Stromal cell of bone marrow (primary cell): ENCODE measurements at regions not wholly inside any gene's neighbourhood (a gene's known extent, or its start where the extent isn't known, plus 50 kb on each side); places are given as distances from the start of the nearest gene placed in this dataset.
A peak's percentile ranks its signal among the peaks of the same experiment; 100 is the strongest.
"Not testable (repeated sequence)": the region's sequence is repeated elsewhere in the genome, so short reads cannot be mapped to it uniquely, and the experiment has no call there.

Experiments used
- DNase-seq: peaks from one replicate; pipeline ENCODE4 v3.0.0-alpha.2; 2012; ENCODE audit warnings: low read depth

DNA sequence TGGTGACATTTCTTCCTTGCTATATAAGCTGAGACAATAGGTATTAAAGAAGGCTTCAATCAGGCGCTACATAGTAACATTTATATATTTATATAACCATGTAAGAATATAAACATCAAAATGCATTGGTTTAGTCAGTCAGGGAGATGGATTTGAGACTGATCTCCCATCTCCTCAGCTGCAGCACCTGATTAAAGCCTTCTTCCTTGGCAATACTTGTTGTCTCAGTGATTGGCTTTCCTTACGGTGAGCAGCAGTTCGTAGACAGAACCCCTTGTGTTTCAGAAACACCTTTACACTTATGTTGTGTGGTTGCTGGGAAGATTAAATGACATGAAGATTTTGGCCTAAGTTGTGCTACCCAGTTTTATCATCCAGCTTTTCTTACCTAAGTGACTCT, 323.3 kb upstream of the DUSP10 start:
- DNase-seq: no peak

DNA sequence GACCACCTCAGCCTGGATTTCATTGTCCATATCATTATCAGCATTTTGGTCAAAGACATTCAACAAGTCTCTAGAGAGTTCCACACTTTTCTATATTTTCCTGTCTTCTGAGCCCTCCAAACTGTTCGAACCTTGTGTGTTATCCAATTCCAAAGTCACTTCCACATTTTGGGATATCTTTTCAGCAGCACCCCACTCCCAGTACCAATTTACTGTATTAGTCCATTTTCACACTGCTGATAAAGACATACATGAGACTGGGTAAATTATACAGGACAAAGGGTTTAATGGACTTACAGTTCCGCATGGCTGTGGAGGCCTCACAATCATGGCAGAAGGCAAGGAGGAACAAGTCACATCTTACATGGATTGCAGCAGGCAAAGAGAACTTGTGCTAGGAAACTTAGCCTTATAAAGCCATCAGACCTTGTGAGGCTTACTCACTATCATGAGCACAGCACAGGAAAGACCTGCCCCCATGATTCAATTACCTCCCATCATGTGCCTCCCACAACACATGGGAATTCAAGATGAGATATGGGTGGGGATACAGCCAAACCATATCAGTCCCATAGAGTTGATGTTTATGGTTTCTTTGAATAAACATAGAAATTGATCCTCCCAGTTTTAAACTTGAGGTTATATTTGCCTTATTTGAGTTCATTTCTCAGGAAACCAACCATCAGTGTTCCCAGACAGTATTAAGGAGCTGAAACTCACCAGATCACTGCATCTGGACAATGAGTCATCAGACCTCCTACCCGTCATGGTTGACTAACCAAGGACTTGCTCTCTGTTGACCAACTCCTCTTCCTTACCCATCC, 322.7 kb upstream of the DUSP10 start:
- peak; percentile 73 for DNase-seq

GRCh38 chr1:222062640-222063039, 320.8 kb upstream of the DUSP10 start:
- no peak for DNase-seq

- no peak for DNase-seq
Observed at GRCh38 chr1:222061711-222062359, 319.9 kb upstream of the DUSP10 start.

- no peak for DNase-seq
Observed at GRCh38 chr1:222060210-222060916, 318.5 kb upstream of the DUSP10 start.

GRCh38 chr1:222058249-222058648, 316.4 kb upstream of the DUSP10 start:
- no peak for DNase-seq

GRCh38 chr1:222057162-222057561, 315.3 kb upstream of the DUSP10 start:
- no peak for DNase-seq

DNA sequence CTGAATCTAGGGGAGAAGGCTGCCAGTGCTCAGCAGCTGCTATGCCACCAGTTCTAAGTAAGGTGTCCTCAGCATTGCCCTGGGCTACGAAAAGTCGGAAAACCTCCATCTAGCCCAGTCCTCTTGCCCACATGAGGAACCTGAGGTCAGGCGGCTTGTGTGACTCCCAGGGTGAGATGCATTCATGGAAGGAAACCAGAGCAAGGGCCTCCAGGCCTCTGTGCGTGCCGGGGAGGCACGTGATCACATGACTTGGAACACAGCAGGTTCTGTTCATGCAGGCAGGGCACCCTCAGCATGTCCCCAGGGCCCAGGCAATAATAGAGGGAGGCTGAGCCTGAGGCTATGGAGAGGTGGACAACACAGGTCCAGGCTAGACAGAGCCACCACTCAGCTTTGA, 312.5 kb upstream of the DUSP10 start:
- no peak for DNase-seq

DNA sequence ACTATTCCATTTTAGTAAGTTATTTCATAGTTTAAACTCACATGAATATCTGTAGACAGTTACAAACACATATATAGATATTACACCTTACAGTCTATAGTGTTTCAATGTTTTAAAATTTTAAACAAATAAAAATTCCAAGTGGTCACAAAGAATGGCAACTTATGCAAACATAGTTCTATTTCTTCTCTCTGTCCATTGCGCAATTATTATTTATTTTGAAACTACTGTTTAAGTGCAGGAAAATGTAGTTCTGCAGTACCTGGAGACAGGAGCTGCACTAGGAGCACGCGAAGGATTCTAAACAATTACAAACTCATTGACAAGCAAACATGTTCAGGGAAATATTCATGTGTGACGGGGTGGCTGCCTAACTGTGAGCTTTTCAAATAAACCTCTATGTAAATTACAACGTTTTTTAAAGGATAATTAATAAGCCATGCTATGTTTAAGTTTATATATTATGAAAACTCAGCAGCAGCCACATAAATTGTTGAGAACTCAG, 312.0 kb upstream of the DUSP10 start:
- DNase-seq: no peak

DNA sequence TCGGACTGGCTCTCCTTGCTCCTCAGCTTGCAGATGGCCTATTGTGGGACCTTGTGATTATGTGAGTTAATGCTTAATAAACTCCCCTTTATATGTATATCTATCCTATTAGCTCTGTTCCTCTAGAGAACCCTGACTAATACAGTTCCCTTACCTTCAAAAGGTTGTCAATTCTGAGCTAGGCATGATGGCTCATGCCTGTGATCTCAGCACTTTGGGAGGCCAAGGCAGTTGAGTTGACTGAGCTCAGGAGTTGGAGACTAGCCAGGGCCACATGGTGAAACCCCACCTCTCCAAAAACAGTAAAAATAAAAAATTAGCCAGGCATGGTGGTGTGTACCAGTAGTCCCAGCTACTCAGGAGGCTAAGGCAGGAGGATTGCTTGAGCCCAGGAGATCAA, 309.4 kb upstream of the DUSP10 start:
- DNase-seq: not testable (repeated sequence)

GRCh38 chr1:222049661-222050060, 307.8 kb upstream of the DUSP10 start:
- not testable (repeated sequence) for DNase-seq

GRCh38 chr1:222049176-222049575, 307.3 kb upstream of the DUSP10 start:
- no peak for DNase-seq

- DNase-seq: peak; percentile 47
Observed at GRCh38 chr1:222048094-222048595, 306.3 kb upstream of the DUSP10 start.

DNA sequence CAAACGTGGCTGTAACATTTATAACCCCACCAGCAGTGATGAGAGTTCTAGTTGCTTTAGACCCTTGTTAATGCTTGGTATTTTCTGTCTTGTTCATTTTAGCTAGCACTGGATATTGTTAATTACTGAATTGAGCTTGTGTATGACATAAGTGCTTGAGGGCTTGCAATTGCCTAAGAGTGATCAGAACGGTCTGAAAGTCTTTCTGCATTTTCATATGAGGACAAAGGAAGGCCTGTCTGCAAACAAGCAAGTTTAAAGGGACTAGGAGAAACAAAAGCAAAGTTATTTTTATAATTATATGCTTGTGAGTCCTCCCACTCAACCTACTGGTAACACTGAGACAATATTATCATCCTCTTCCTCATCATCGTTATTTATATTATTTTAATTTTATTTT, 305.5 kb upstream of the DUSP10 start:
- no peak for DNase-seq

GRCh38 chr1:222046684-222047263, 304.9 kb upstream of the DUSP10 start:
- no peak for DNase-seq

DNA sequence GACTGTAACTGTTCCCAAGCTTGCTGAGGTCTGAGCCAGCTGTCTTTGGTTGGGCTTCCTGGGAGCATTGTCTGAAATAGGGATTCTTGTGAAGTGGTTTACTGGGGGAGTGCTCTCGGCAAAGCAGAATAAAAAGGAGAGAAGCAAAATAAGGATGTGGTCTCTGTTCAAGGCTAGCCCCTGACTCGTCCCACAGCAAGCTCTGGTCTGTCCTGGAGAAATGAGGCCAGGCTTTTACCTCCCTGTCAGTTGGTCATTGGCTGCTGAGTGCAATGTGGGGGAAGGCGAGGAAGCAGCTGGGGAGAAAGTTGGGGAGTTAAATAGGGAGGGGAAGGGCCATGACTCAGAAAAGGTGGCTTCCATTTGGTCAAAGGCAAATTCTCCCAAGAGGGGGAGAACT, 303.9 kb upstream of the DUSP10 start:
- DNase-seq: no peak

DNA sequence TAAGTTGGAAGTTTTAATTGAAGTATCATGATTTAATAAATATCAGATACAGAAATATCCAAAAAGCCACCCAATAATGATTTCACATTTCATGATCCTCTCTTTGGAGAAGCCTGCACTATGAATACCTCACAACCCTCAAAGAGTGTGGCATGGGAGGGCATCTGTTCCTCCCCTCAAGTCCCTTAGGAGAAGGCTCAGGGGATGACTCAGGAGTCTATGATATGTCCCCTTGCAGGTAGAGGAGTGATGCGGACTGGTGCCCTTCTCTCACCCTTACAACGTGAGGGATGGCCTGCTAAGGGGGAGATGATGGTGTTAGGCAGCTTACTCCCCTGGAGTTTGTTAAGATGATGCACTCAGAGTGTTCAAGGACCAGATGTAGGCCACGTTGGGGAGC, 303.3 kb upstream of the DUSP10 start:
- DNase-seq: no peak

GRCh38 chr1:222043444-222044292, 301.8 kb upstream of the DUSP10 start:
- DNase-seq: peak; percentile 97

DNA sequence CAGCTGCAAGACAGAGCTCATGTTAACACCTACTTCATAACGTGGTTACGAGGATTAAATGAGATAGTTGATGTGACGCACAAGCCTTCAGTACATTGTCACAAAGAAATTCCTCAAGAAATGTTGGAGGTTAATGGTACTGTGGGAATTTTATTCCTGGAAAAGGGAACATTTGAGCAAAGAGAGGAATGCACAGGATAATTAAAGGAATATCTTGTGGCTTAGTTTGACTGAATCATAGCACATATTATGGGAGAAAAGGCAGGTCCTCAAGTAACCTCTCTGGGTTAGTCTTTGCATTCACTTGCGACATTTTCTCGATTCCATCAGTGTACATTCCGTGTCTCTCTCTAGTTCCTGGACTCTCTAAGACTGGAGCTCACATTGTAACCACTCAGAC, 300.2 kb upstream of the DUSP10 start:
- DNase-seq: no peak

DNA sequence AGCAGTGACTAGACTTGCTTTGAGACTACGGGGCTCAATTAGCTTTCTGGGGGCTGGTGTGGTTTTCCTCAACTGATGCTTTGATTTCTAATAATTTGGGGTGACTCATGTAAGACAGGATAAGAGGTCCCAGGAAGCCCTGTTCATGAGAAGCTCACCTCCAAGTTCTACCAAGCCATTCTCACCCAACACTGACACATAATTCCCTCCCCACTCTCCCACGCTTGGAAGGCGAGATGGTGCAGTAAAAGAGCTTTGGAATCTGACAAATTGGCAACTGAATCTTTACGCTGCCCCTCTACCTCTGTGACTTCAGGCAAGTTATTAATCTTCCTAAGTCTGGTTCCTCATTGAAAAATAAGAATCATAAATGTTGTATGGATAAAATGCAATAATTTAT, 299.1 kb upstream of the DUSP10 start:
- DNase-seq: no peak

- no peak for DNase-seq
Observed at GRCh38 chr1:222040121-222040805, 298.4 kb upstream of the DUSP10 start.
